ENCODE measurements at regions not wholly inside any gene's neighbourhood (a gene's known extent, or its start where the extent isn't known, plus 50 kb on each side); places are given as distances from the start of the nearest gene placed in this dataset.

GRCh38 chr2:155872396-155872795, 460.1 kb downstream of the NR4A2 start:
- TF ChIP-seq NFATC4 (CRISPR knock-in tag; IDR thresholded peaks at IDR 0.05) (no peak), NR1H2 (CRISPR knock-in tag; IDR thresholded peaks at IDR 0.05) (no peak), ZNF281 (CRISPR knock-in tag; IDR thresholded peaks at IDR 0.05) (no peak), CTCF (IDR thresholded peaks at IDR 0.05) (no peak), ATF2 (CRISPR knock-in tag; IDR thresholded peaks at IDR 0.05; ENCODE audit: borderline replicate concordance, low read depth) (no peak), ZNF671 (CRISPR knock-in tag; IDR thresholded peaks at IDR 0.05) (no peak)
- H3K36me3 Mint-ChIP-seq: peaks cover 16% of the 10 kb centered on the region; the same call in 1 of the 2 replicates
- ChIA-PET POLR2A (no interaction called here), CTCF (no interaction called here)
- no peak for DNase-seq (ENCODE audit: low spot score)
- ATAC-seq: no peak
- 0 out of 2 replicates have a peak, but pooled peaks cover 2% of the 10 kb centered on the region for H3K4me1 Mint-ChIP-seq
- H3K27me3 Mint-ChIP-seq (ENCODE audit: low read depth): peaks cover 3% of the 10 kb centered on the region; the same call in 1 of the 2 replicates
- H3K4me3 Mint-ChIP-seq: no peak overlapping the region
- peaks cover 28% of the 10 kb centered on the region for H3K9me3 Mint-ChIP-seq
- H3K27ac Mint-ChIP-seq: no peak overlapping the region

GRCh38 chr2:155871940-155872339, 460.6 kb downstream of the NR4A2 start:
- Mint-ChIP-seq H3K27ac (no peak overlapping the region), H3K9me3 (peaks cover 25% of the 10 kb centered on the region)
- no peak for ATAC-seq

More at GRCh38 chr2:155871940-155872339, 460.6 kb downstream of the NR4A2 start:
- Mint-ChIP-seq H3K27me3 (ENCODE audit: low read depth) (peaks cover 3% of the 10 kb centered on the region; the same call in 1 of the 2 replicates), H3K36me3 (peaks cover 13% of the 10 kb centered on the region; the same call in 1 of the 2 replicates), H3K4me3 (no peak overlapping the region), H3K4me1 (peaks cover 2% of the 10 kb centered on the region; the same call in 1 of the 2 replicates)
- ChIA-PET POLR2A (no interaction called here), CTCF (no interaction called here)
- no peak for DNase-seq (ENCODE audit: low spot score)
- TF ChIP-seq ZNF121 (CRISPR knock-in tag; IDR thresholded peaks at IDR 0.05) (no peak), NFYB (CRISPR knock-in tag; conservative IDR thresholded peaks at IDR 0.05; ENCODE audit: low read depth) (no peak), CREB1 (CRISPR knock-in tag; IDR thresholded peaks at IDR 0.05) (no peak), ELF4 (CRISPR knock-in tag; IDR thresholded peaks at IDR 0.05; ENCODE audit: low read depth) (no peak), ZSCAN18 (CRISPR knock-in tag; IDR thresholded peaks at IDR 0.05) (no peak), HMGXB4 (CRISPR knock-in tag; IDR thresholded peaks at IDR 0.05) (no peak), IRF2 (CRISPR knock-in tag; IDR thresholded peaks at IDR 0.05; ENCODE audit: borderline replicate concordance, low read depth) (no peak), IRF1 (CRISPR knock-in tag; IDR thresholded peaks at IDR 0.05) (no peak)
